Caco-2 (cell line): ENCODE measurements at regions not wholly inside any gene's neighbourhood (a gene's known extent, or its start where the extent isn't known, plus 50 kb on each side); places are given as distances from the start of the nearest gene placed in this dataset.

Experiments
- BruUV-seq: library from RNA; stranded (reverse); fragments of 400-500 nt; replicated peaks from 2 replicates; lab custom pipeline; 2021; lab: Mats Ljungman, UMichigan
- CTCF ChIA-PET: fragments of 300-600 bp; sonication (Branson Sonifier 250); formaldehyde crosslinking; loops from one replicate; lab custom pipeline; 2022; ENCODE audit warnings: antibody characterized with exemption; lab: Charles Lee
- POLR2A ChIA-PET: fragments of 300-600 bp; sonication (Branson Sonifier 250); formaldehyde crosslinking; loops from one replicate; lab custom pipeline; 2022; ENCODE audit warnings: antibody characterized with exemption; lab: Charles Lee
- DNase-seq, 2 experiments: peaks; one replicate each; pipeline versions ENCODE4 v3.0.0 to v3.0.0-alpha.2; 2020 to 2022
- H3K27me3 ChIP-seq: replicated peaks from 2 replicates; pipeline ENCODE4 v1.6.0; 2011; ENCODE audit warnings: low read length; ENCODE audit not compliant: control insufficient read depth, insufficient read depth
- H3K36me3 ChIP-seq: 2 replicates; pipeline ENCODE4 v1.5.1; 2011; ENCODE audit warnings: low read length; ENCODE audit not compliant: control insufficient read depth, insufficient read depth
- H3K4me1 ChIP-seq: fragments of 250-450 bp; sonication (Bioruptor Pico); 2 replicates; pipeline ENCODE4 v1.5.1; 2020; ENCODE audit warnings: mild to moderate bottlenecking
- H3K4me3 ChIP-seq: 2 replicates; pipeline ENCODE4 v1.5.1; 2011; ENCODE audit warnings: low read depth, mild to moderate bottlenecking, control low read depth, low read length
- H3K9me3 ChIP-seq: fragments of 250-450 bp; sonication (Bioruptor Pico); 2 replicates; pipeline ENCODE4 v1.5.1; 2020; ENCODE audit warnings: mild to moderate bottlenecking, moderate library complexity
- H3K27ac Mint-ChIP-seq: one replicate; pipeline ENCODE4 v1.8.0; 2022; ENCODE audit warnings: mixed read lengths; ENCODE audit not compliant: unreplicated experiment
- H3K27me3 Mint-ChIP-seq: one replicate; pipeline ENCODE4 v1.8.0; 2022; ENCODE audit warnings: mixed read lengths; ENCODE audit not compliant: insufficient read depth, unreplicated experiment
- H3K36me3 Mint-ChIP-seq: one replicate; pipeline ENCODE4 v1.8.0; 2022; ENCODE audit warnings: mild to moderate bottlenecking, mixed read lengths; ENCODE audit not compliant: insufficient read depth, unreplicated experiment
- H3K4me1 Mint-ChIP-seq: one replicate; pipeline ENCODE4 v1.8.0; 2022; ENCODE audit warnings: low read depth, mixed read lengths; ENCODE audit not compliant: unreplicated experiment
- H3K4me3 Mint-ChIP-seq: one replicate; pipeline ENCODE4 v1.8.0; 2022; ENCODE audit warnings: mild to moderate bottlenecking, moderate library complexity, mixed read lengths; ENCODE audit not compliant: unreplicated experiment
- H3K9me3 Mint-ChIP-seq: one replicate; pipeline ENCODE4 v1.8.0; 2022; ENCODE audit warnings: mixed read lengths; ENCODE audit not compliant: unreplicated experiment
- intact Hi-C: fragments of 100-400 bp; cut with micrococcal nuclease; formaldehyde crosslinking; loops from one replicate; pipeline ENCODE4 v1.10.0; 2022; ENCODE audit not compliant: unreplicated experiment
- TF ChIP-seq, protein P1 (sequence below), 2 experiments: fragments of 200-600 bp in 1 of 2; IDR thresholded peaks; 1 replicate in 1 of 2; 2 replicates in 1 of 2; pipeline versions ENCODE4 v1.5.1 to v1.8.0; 2011 to 2022; ENCODE audit warnings: antibody characterized with exemption in 1 of 2, control low read depth in 1 of 2, inconsistent platforms in 1 of 2, low read depth in 1 of 2, low read length in 1 of 2, mild to moderate bottlenecking in 1 of 2, moderate library complexity in 1 of 2; ENCODE audit not compliant: insufficient read depth in 1 of 2, severe bottlenecking in 1 of 2, unreplicated experiment in 1 of 2

DNA sequence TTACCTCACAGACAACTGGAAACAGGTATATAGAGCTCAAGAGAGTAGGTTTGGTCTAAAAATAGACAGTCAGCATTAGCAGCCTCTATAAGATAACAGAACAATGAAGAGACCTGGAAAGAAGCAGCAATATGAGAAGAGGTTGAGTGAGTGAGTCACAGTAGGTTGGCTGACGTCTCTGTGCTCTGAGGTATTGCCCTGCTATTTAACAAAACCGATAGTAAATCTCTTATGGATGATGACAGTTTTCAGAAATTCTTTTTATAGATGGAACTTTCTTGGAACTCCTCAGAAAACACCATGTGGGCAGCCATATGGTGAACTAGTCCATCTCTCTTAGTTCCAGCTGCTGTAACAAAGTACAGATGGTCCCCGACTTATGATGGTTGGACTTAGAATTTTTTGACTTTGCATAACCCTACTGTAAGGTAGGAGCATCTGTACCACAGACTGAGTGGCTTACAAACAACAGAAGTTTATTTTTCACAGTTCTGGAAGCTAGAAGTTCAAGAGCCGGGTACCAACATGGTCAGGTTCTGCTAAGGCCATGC lies 123.5 kb downstream of the MBD2 start:
- no TSS peak for BruUV-seq
- H3K4me3 Mint-ChIP-seq = no peak overlapping the region
- H3K27me3 ChIP-seq = no peaks in the 10 kb centered on the region
- H3K27ac Mint-ChIP-seq = no peak overlapping the region
- no peaks in the 10 kb centered on the region for H3K4me1 ChIP-seq
- H3K4me3 ChIP-seq = no peak overlapping the region
- H3K9me3 ChIP-seq = no peaks in the 10 kb centered on the region
- no peaks in the 10 kb centered on the region for H3K27me3 Mint-ChIP-seq
- H3K4me1 Mint-ChIP-seq = no peaks in the 10 kb centered on the region
- intact Hi-C loops = no loop called here
- TF ChIP-seq, protein P1, sequence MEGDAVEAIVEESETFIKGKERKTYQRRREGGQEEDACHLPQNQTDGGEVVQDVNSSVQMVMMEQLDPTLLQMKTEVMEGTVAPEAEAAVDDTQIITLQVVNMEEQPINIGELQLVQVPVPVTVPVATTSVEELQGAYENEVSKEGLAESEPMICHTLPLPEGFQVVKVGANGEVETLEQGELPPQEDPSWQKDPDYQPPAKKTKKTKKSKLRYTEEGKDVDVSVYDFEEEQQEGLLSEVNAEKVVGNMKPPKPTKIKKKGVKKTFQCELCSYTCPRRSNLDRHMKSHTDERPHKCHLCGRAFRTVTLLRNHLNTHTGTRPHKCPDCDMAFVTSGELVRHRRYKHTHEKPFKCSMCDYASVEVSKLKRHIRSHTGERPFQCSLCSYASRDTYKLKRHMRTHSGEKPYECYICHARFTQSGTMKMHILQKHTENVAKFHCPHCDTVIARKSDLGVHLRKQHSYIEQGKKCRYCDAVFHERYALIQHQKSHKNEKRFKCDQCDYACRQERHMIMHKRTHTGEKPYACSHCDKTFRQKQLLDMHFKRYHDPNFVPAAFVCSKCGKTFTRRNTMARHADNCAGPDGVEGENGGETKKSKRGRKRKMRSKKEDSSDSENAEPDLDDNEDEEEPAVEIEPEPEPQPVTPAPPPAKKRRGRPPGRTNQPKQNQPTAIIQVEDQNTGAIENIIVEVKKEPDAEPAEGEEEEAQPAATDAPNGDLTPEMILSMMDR (IDR thresholded peaks at IDR 0.05; ENCODE audit: insufficient read depth in 1 of 2, low read depth in 1 of 2, low read length in 1 of 2, severe bottlenecking in 1 of 2, unreplicated experiment in 1 of 2) = no peak
- no peaks in the 10 kb centered on the region for H3K36me3 Mint-ChIP-seq
- H3K9me3 Mint-ChIP-seq = no peaks in the 10 kb centered on the region
- no peaks in the 10 kb centered on the region for H3K36me3 ChIP-seq
- ChIA-PET POLR2A (no interaction called here), CTCF (no interaction called here)
- no peak for DNase-seq

DNA sequence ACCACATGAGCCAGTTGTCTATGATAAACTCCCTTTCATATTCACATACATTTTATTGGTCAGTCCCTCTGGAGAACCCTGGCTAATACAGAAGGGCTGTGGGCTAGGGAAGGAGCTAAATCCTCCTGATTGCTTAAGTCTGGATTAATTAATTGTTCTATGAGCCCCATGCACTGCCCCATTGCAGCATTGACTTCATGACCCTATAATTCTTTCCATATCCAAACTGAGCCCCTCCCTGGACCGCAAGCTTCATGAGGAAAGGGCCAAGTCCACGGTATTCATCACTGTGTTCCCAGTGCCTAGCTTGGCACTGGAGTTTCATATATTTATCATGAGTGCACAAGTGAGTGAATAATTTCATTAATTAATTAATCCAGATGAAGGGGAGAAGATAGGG lies 124.0 kb downstream of the MBD2 start:
- ChIA-PET POLR2A (no interaction called here), CTCF (no interaction called here)
- no peak for DNase-seq
- intact Hi-C loops = no loop called here
- no peaks in the 10 kb centered on the region for H3K4me1 ChIP-seq
- no peaks in the 10 kb centered on the region for H3K4me1 Mint-ChIP-seq
- TF ChIP-seq, protein P1 (IDR thresholded peaks at IDR 0.05; ENCODE audit: insufficient read depth in 1 of 2, low read depth in 1 of 2, low read length in 1 of 2, severe bottlenecking in 1 of 2, unreplicated experiment in 1 of 2) = no peak
- no TSS peak for BruUV-seq
- no peak overlapping the region for H3K4me3 Mint-ChIP-seq
- no peak overlapping the region for H3K4me3 ChIP-seq
- no peaks in the 10 kb centered on the region for H3K9me3 Mint-ChIP-seq
- H3K27me3 ChIP-seq = no peaks in the 10 kb centered on the region
- no peaks in the 10 kb centered on the region for H3K9me3 ChIP-seq
- H3K36me3 ChIP-seq = no peaks in the 10 kb centered on the region
- H3K27ac Mint-ChIP-seq = no peak overlapping the region
- H3K27me3 Mint-ChIP-seq = no peaks in the 10 kb centered on the region
- H3K36me3 Mint-ChIP-seq = no peaks in the 10 kb centered on the region

DNA sequence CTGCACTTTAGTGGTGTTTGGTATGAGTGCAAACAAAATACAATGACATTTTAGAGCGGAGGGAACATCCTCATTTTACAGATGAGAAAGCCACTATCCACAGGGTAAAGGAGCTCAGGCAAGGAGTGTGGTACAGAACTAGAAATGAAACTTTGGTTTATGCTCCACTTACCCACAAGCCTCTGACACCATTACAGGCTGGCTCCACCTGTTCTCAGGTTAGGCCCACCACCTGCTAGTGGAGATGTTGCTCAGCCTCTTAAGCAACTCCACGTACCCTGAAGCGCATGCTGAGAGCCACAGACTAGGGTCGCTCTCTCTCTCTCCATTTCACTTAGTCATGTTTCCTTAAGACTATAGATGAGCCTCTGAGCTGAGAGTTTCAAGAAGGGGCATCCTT lies 130.0 kb downstream of the MBD2 start:
- no peak for DNase-seq
- no TSS peak for BruUV-seq
- Histone ChIP-seq H3K9me3 (no peaks in the 10 kb centered on the region), H3K4me1 (no peaks in the 10 kb centered on the region), H3K27me3 (no peaks in the 10 kb centered on the region), H3K4me3 (no peak overlapping the region), H3K36me3 (no peaks in the 10 kb centered on the region)
- Mint-ChIP-seq H3K4me1 (no peaks in the 10 kb centered on the region), H3K36me3 (no peaks in the 10 kb centered on the region), H3K9me3 (no peaks in the 10 kb centered on the region), H3K27me3 (no peaks in the 10 kb centered on the region), H3K27ac (no peak overlapping the region), H3K4me3 (no peak overlapping the region)
- TF ChIP-seq, protein P1 (IDR thresholded peaks at IDR 0.05; ENCODE audit: insufficient read depth in 1 of 2, low read depth in 1 of 2, low read length in 1 of 2, severe bottlenecking in 1 of 2, unreplicated experiment in 1 of 2) = no peak
- intact Hi-C loops = no loop called here
- ChIA-PET CTCF (no interaction called here), POLR2A (no interaction called here)
